ENCODE measurements at regions not wholly inside any gene's neighbourhood (a gene's known extent, or its start where the extent isn't known, plus 50 kb on each side); places are given as distances from the start of the nearest gene placed in this dataset.

GRCh38 chr2:42935692-42936671, 143.6 kb upstream of the HAAO start:
- in situ Hi-C loops (cut with MboI; ENCODE audit: low pct_ligation_motif_present in 1 of 4, low pct_unique_long_range_greater_than_20kb in 1 of 4, low sequenced_read_pairs in 3 of 4): loop anchor here in 2 of 4 donors (25.0 kb wide), 1 partner anchor 99 kb away; no protein-coding TSS in a partner anchor
- Histone ChIP-seq H3K4me1 (peaks cover 7 to 35% (median 29%) of the 10 kb centered on the region in 4 donors), H3K9me3 (no peaks in the 10 kb centered on the region), H3K36me3 (no peaks in the 10 kb centered on the region), H3K4me3 (no peak overlapping the region), H3K27ac (no peak overlapping the region), H3K27me3 (no peaks in the 10 kb centered on the region)
- intact Hi-C loops (cut with DNase I; ENCODE audit: low total_unique reads): no loop called here
- DNase-seq: no peak
- TF ChIP-seq POLR2AphosphoS5 (IDR thresholded peaks at IDR 0.05) (no peak), POLR2A (IDR thresholded peaks at IDR 0.05) (no peak), EP300 (IDR thresholded peaks at IDR 0.05; ENCODE audit: low read depth) (no peak)
- TF ChIP-seq, protein P1, sequence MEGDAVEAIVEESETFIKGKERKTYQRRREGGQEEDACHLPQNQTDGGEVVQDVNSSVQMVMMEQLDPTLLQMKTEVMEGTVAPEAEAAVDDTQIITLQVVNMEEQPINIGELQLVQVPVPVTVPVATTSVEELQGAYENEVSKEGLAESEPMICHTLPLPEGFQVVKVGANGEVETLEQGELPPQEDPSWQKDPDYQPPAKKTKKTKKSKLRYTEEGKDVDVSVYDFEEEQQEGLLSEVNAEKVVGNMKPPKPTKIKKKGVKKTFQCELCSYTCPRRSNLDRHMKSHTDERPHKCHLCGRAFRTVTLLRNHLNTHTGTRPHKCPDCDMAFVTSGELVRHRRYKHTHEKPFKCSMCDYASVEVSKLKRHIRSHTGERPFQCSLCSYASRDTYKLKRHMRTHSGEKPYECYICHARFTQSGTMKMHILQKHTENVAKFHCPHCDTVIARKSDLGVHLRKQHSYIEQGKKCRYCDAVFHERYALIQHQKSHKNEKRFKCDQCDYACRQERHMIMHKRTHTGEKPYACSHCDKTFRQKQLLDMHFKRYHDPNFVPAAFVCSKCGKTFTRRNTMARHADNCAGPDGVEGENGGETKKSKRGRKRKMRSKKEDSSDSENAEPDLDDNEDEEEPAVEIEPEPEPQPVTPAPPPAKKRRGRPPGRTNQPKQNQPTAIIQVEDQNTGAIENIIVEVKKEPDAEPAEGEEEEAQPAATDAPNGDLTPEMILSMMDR (IDR thresholded peaks at IDR 0.05): no peak
- whole genome bisulfite sequencing, 2 donors (ENCODE audit: low coverage in 1 of 2): 80 to 83% methylated on average over 1 to 13 of the region's 13 CpGs

GRCh38 chr2:42934580-42935186, 142.3 kb upstream of the HAAO start:
- no peak for DNase-seq
- in situ Hi-C loops (cut with MboI; ENCODE audit: low pct_ligation_motif_present in 1 of 4, low pct_unique_long_range_greater_than_20kb in 1 of 4, low sequenced_read_pairs in 3 of 4): loop anchor here in 2 of 4 donors (25.0 kb wide), 1 partner anchor 97 kb away; no protein-coding TSS in a partner anchor
- Histone ChIP-seq H3K27ac (no peak overlapping the region), H3K9me3 (no peaks in the 10 kb centered on the region), H3K36me3 (no peaks in the 10 kb centered on the region), H3K27me3 (no peaks in the 10 kb centered on the region), H3K4me1 (peaks cover 15 to 41% (median 34%) of the 10 kb centered on the region in 4 donors), H3K4me3 (no peak overlapping the region)
- 60 to 86% methylated on average over 2 to 14 of the region's 14 CpGs for WGBS, 2 donors (ENCODE audit: low coverage in 1 of 2)
- no peak for TF ChIP-seq EP300 (IDR thresholded peaks at IDR 0.05; ENCODE audit: low read depth)
- no peak for TF ChIP-seq POLR2A (IDR thresholded peaks at IDR 0.05)
- TF ChIP-seq, protein P1 (IDR thresholded peaks at IDR 0.05): no peak
- no peak for TF ChIP-seq POLR2AphosphoS5 (IDR thresholded peaks at IDR 0.05)
- intact Hi-C loops (cut with DNase I; ENCODE audit: low total_unique reads): loop anchor here (1.0 kb wide), 1 partner anchor 36 kb away; no protein-coding TSS in a partner anchor

DNA sequence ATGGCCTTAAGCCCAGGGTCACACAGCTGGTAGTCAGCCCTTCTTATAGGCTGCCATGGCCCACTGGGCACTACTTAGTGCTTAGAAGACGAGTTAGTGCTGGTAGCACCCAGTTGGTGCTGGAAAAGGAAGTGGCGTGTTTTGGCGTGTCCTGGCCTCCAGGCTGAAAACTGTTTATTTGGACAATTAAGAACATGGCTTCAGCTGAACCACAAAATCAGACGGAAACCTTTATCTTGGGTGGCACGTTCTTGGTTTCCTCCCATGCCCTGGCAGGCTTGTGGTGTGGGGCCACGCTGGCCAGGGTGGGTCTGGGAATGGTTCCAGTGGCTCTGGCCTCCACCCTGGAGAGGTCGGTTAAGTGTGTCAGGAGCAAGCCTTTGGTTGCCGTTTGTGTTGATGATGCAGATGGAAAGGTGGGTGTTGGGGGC, 141.5 kb upstream of the HAAO start:
- H3K36me3 ChIP-seq: no peaks in the 10 kb centered on the region
- H3K4me3 ChIP-seq: no peak overlapping the region
- no peaks in the 10 kb centered on the region for H3K9me3 ChIP-seq
- no peak overlapping the region for H3K27ac ChIP-seq
- peaks cover 23 to 41% (median 35%) of the 10 kb centered on the region in 4 donors for H3K4me1 ChIP-seq
- 55% methylated on average over 7 of the region's 8 CpGs; no CpG with 5 or more reads in 1 of the 2 donors for WGBS, 2 donors (ENCODE audit: low coverage in 1 of 2)
- intact Hi-C loops (cut with DNase I; ENCODE audit: low total_unique reads) (loop anchor here (1.0 kb wide), 1 partner anchor 36 kb away; no protein-coding TSS in a partner anchor), in situ Hi-C loops (cut with MboI; ENCODE audit: low pct_ligation_motif_present in 1 of 4, low pct_unique_long_range_greater_than_20kb in 1 of 4, low sequenced_read_pairs in 3 of 4) (loop anchor here in 2 of 4 donors (25.0 kb wide), 1 partner anchor 97 kb away; no protein-coding TSS in a partner anchor)
- no peak for DNase-seq
- no peaks in the 10 kb centered on the region for H3K27me3 ChIP-seq
- TF ChIP-seq, protein P1 (IDR thresholded peaks at IDR 0.05): no peak
- TF ChIP-seq POLR2AphosphoS5 (IDR thresholded peaks at IDR 0.05) (no peak), POLR2A (IDR thresholded peaks at IDR 0.05) (no peak), EP300 (IDR thresholded peaks at IDR 0.05; ENCODE audit: low read depth) (no peak)

Measured in transverse colon (tissue), 4 donors.